Muscle of leg (tissue), 3 donors: ENCODE measurements at regions not wholly inside any gene's neighbourhood (a gene's known extent, or its start where the extent isn't known, plus 50 kb on each side); places are given as distances from the start of the nearest gene placed in this dataset.
"Not testable (repeated sequence)": the region's sequence is repeated elsewhere in the genome, so short reads cannot be mapped to it uniquely, and the experiment has no call there.

ENCODE experiments used
- DNase-seq: peaks from one replicate; pipeline ENCODE4 v3.0.0; 2013
- H3K27ac ChIP-seq: one replicate; pipeline ENCODE4 v1.5.1; 2013; ENCODE audit warnings: mild to moderate bottlenecking, low read length, control low read depth
- H3K27me3 ChIP-seq: one replicate; pipeline ENCODE4 v1.6.1; 2013; ENCODE audit warnings: low read length; ENCODE audit not compliant: control insufficient read depth, insufficient read depth
- H3K36me3 ChIP-seq: one replicate; pipeline ENCODE4 v1.6.1; 2013; ENCODE audit warnings: low read length; ENCODE audit not compliant: control insufficient read depth, insufficient read depth
- H3K4me1 ChIP-seq: one replicate; pipeline ENCODE4 v1.6.1; 2013; ENCODE audit warnings: low read length; ENCODE audit not compliant: control insufficient read depth, insufficient read depth
- H3K4me3 ChIP-seq: one replicate; pipeline ENCODE4 v1.5.1; 2013; ENCODE audit warnings: low read length, control low read depth
- H3K9me3 ChIP-seq: replicated peaks from 2 replicates; pipeline ENCODE4 v1.6.1; 2013; ENCODE audit warnings: low read depth, low read length; ENCODE audit not compliant: control insufficient read depth
- WGBS: methylation state at CpG from one replicate; pipeline ENCODE4 v1.1.5; 2013; ENCODE audit warnings: missing lambda C conversion rate; ENCODE audit not compliant: insufficient coverage; 5-methylcytosine and 5-hydroxymethylcytosine counted together

DNA sequence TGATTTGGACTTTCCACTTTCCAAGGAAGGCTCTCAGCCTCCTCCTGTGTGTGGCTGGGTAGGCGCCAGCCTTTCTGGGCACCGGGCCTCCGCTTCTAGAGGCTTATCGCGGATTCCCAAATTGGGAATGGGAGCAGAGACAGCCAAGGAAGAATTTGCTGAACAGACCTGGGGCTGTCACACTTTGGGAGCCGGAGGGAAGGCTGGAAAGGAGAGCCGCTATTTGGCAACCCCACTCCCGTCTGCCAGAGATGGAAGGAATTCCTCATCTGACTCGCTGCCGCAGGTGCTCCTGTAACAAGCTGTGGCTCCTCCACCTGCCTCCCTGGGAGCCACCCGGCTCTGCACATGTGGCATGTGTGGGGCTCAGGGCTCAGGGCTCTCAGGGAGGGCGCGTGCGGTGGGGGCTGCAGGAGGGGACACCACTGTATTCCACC is 50.8 kb upstream of the ECHDC3 start:
- peaks cover 34% of the 10 kb centered on the region for H3K4me1 ChIP-seq
- H3K4me3 ChIP-seq: no peak overlapping the region
- no peak overlapping the region for H3K27ac ChIP-seq
- WGBS: 35% methylated on average over 11 of the region's 14 CpGs
- H3K36me3 ChIP-seq: no peaks in the 10 kb centered on the region
- no peak for DNase-seq
- peaks cover 2% of the 10 kb centered on the region for H3K27me3 ChIP-seq
- no peaks in the 10 kb centered on the region for H3K9me3 ChIP-seq

DNA sequence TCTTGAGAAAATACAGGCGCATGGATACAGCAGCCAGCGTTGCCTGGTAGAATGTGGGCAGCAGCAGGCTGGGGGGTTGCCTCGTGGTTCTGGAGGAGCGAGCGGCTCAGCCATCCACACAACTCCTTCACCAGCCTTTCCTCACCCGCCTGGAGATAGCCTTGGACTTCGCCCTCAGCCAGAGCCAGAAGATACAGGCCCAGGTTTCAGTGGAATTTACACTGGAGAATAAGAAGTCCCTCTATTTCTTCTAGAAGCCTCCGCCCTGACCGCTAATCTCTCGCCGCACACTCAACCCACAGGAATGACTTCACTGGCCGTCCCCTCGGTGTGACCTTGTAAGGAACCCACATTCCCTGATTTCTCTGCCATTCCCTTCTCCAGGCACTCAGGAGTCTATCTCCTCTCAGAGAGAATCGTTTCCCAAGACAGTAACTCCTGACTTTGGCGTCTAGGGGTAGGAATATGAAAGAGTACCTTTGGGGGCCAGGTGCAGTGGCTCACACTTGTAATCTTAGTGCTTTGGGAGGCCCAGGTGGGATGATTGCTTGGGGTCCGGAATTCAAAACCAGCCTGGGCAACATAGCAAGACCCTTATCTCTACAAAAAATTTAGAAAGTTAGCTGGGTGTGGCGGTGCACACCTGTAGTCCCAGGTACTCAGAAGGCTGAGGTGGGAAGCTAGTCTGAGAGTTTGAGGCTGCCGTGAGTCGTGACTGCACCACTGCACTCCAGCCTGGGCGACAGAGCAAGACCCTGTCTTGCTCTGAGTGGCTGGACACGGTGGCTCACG is 52.0 kb upstream of the ECHDC3 start:
- Histone ChIP-seq H3K4me3 (no peak overlapping the region), H3K27ac (no peak overlapping the region), H3K27me3 (peaks cover 2% of the 10 kb centered on the region), H3K4me1 (peaks cover 30% of the 10 kb centered on the region), H3K36me3 (no peaks in the 10 kb centered on the region), H3K9me3 (no peaks in the 10 kb centered on the region)
- DNase-seq: no peak
- 97% methylated on average over 16 of the region's 22 CpGs for WGBS

DNA sequence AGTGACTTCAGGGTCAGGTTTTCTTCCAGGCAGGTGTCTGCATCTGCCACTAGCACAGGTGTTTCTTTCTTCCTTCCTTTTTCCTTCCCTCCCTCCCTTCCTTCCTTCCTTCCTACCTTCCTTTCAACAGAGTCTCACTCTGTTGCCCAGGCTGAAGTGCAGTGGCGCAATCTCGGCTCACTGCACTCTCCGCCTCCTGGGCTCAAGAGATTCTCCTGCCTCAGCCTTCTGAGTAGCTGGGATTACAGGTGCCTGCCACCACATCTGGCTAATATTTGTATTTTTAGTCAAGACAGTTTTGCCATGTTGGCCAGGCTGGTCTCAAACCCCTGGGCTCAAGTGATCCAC is 53.8 kb upstream of the ECHDC3 start:
- not testable (repeated sequence) for H3K27ac ChIP-seq, H3K27me3 ChIP-seq, H3K36me3 ChIP-seq, DNase-seq, H3K9me3 ChIP-seq, H3K4me3 ChIP-seq
- WGBS: 84% methylated on average over 3 of the region's 3 CpGs
- H3K4me1 ChIP-seq: peaks cover 36% of the 10 kb centered on the region

DNA sequence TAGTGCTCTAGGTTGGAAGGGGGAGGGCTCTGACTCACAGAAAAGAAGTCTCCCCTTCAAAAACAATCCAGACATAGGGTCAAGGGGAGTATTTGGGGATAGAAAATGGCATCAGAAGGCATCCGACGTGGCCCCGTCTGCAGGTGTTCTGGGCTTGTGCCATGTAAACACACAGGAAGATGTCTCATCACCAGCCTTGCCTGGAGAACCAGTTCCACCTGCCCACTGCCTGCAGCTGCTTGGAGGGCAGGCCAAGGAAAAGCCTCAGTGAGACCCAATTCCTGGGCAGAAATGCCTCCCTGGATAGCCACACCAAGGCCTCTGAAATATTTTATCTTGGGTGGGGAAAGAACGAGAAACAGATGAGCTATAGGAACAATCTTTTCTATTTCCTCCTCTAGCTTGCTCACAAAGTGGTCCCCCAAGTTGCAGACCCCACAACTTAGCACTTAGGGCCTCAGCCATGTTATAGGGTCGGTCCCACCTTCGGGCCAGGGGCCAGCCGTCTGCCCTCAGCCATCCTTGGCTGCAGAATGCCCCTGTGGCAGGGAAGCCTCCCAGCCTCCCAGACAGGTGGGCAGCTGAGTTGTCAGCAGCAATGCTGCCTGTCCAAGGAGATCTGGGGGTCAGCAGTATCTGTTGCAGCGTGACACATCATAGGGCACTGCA is 54.3 kb upstream of the ECHDC3 start:
- H3K36me3 ChIP-seq: no peaks in the 10 kb centered on the region
- DNase-seq: no peak
- H3K4me1 ChIP-seq: peaks cover 40% of the 10 kb centered on the region
- no peak overlapping the region for H3K4me3 ChIP-seq
- H3K27ac ChIP-seq: peak overlapping the region; percentile 13
- H3K27me3 ChIP-seq: peaks cover 5% of the 10 kb centered on the region
- 91% methylated on average over 7 of the region's 8 CpGs for WGBS
- H3K9me3 ChIP-seq: no peaks in the 10 kb centered on the region

DNA sequence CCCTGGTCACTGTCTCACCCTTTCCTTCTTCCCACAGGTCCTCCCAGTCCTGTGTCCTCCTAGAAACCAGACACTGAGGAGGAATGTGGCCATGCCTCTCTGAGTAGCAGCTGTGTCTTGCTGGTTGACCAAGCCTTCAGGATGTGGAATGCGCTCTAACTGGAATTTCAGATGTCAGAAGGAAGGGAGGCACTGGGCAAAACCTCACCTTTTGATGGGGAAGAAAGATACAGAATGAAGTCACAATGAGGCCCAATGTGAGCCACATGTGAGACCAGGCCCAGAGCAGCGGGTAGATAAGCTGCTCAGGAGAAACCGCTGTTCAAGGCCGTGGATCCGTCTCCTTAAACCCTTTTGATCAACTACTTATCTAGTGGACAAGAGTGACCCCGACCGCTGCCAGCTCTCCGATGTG is 54.8 kb upstream of the ECHDC3 start:
- Histone ChIP-seq H3K4me3 (no peak overlapping the region), H3K27me3 (peaks cover 5% of the 10 kb centered on the region), H3K9me3 (no peaks in the 10 kb centered on the region), H3K4me1 (peaks cover 42% of the 10 kb centered on the region), H3K27ac (peak overlapping the region; percentile 13), H3K36me3 (no peaks in the 10 kb centered on the region)
- no peak for DNase-seq
- WGBS: 94% methylated on average over 2 of the region's 8 CpGs

DNA sequence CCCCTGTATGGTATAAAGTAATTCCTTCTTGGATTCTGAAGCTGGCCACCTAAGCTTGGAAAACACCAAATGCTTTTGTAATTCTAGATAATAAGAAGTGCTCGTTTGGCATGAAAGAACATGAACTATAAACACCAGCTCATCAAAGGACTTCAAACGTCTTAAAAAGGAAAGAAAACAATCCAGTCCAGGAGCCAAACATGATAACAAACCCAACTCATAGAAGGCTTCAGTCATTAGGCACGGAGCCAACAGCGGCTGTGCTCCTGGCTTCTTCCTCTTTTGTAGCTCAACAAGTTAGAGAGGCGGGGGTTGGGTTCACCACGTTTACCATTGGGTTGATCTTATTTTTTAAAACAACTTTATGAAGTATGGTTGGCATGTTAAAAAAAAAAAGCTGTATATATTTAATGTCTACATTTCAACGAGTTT is 56.4 kb upstream of the ECHDC3 start:
- H3K36me3 ChIP-seq: no peaks in the 10 kb centered on the region
- H3K9me3 ChIP-seq: no peaks in the 10 kb centered on the region
- H3K4me1 ChIP-seq: peaks cover 44% of the 10 kb centered on the region
- H3K4me3 ChIP-seq: no peak overlapping the region
- WGBS: no CpG with 5 or more reads among the region's 7 CpGs
- peaks cover 6% of the 10 kb centered on the region for H3K27me3 ChIP-seq
- DNase-seq: peak; percentile 71
- no peak overlapping the region for H3K27ac ChIP-seq

DNA sequence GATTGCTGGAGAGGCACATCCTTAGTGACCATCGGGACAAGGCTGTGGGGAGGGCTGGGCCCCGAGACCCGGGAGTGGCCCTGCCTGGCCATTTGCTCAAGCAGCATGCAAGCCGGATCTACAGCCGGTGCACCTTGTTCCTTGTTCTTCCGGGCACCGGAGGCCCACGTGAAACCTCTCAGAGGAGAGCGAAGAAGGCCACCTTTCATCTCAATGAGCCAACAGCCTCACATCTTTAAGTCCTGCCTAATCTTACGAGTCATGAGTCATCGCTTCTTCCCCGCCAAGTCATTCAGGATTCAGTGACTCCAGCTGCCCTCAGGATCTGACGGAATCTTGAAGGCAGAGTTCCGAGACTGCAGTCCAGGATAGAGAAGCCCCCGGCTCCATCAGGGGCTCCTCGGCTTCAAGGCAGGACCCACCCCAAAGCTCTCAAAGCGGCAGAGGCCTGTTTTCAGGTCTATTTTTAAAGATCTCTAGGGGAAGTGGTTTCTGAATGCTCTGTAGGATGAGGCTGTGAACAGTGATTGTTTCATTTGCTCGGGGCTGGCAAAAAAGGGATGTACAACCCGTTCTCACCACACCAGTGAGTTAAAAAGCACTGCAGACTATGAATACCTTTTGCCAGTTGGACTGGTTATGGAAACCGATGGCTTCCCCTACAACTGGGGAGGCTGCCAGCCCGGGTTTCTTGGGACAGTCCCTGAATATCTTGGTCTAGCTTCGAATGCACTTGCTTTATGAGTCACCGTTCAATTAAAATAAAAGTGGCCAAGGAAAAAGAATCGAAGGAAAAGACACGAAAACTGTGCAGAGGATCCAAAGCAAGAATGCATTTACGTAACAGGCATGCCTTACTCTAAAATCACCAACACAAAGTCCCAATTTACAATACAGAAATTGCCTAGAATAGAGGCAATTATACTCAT is 57.2 kb upstream of the ECHDC3 start:
- no peaks in the 10 kb centered on the region for H3K9me3 ChIP-seq
- H3K27ac ChIP-seq: peak overlapping the region; percentile 54
- DNase-seq: peak; percentile 80
- H3K36me3 ChIP-seq: no peaks in the 10 kb centered on the region
- peaks cover 44% of the 10 kb centered on the region for H3K4me1 ChIP-seq
- peaks cover 8% of the 10 kb centered on the region for H3K27me3 ChIP-seq
- no peak overlapping the region for H3K4me3 ChIP-seq
- 29% methylated on average over 20 of the region's 26 CpGs for WGBS

DNA sequence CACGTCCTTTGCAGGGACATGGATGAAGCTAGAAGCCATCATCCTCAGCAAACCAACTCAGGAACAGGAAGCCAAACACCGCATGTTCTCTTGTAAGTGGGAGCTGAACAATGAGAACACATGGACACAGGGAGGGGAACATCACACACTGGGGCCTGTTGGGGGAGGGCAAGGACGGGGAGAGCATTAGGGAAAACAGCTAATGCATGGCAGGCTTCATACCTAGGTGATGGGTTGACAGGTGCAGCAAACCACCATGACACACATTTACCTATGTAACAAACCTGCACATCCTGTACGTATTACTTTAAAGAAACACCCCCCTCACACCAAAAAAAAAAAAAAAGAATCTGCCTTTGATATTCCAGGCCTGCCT is 57.9 kb upstream of the ECHDC3 start:
- not testable (repeated sequence) for H3K27me3 ChIP-seq, DNase-seq, H3K36me3 ChIP-seq, H3K9me3 ChIP-seq, H3K4me3 ChIP-seq
- WGBS: no CpG with 5 or more reads among the region's 4 CpGs
- peak overlapping the region; percentile 54 for H3K27ac ChIP-seq
- peaks cover 41% of the 10 kb centered on the region for H3K4me1 ChIP-seq

- no peak overlapping the region for H3K4me3 ChIP-seq
- H3K27me3 ChIP-seq: peaks cover 8% of the 10 kb centered on the region
- WGBS: 73% methylated on average over 9 of the region's 14 CpGs
- peaks cover 35% of the 10 kb centered on the region for H3K4me1 ChIP-seq
- no peaks in the 10 kb centered on the region for H3K9me3 ChIP-seq
- DNase-seq: no peak
- H3K36me3 ChIP-seq: no peaks in the 10 kb centered on the region
- no peak overlapping the region for H3K27ac ChIP-seq
These were observed 58.5 kb upstream of the ECHDC3 start for GRCh38 chr10:11683529-11684320.
